GM18861 (cell line): ENCODE measurements at regions not wholly inside any gene's neighbourhood (a gene's known extent, or its start where the extent isn't known, plus 50 kb on each side); places are given as distances from the start of the nearest gene placed in this dataset.
"Not testable (repeated sequence)": the region's sequence is repeated elsewhere in the genome, so short reads cannot be mapped to it uniquely, and the experiment has no call there.

Experiments used
- ATAC-seq: cut with Tn5 transposase; IDR thresholded peaks from one replicate; pipeline ENCODE4 v1.9.1; 2021; ENCODE audit not compliant: unreplicated experiment

DNA sequence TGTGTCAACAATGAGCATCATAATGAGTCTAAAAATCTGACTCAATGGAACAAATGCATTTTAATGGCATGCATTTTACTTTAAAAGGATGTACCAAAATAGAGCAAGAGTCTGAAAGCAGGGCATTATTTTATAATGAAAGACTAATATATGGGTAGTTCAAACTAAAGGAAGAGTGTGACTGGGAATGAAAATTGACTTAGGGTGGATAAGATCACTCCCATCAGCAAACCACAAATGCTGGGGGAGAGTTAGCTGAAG is 114.7 kb downstream of the SOX4 start:
- no peak for ATAC-seq

DNA sequence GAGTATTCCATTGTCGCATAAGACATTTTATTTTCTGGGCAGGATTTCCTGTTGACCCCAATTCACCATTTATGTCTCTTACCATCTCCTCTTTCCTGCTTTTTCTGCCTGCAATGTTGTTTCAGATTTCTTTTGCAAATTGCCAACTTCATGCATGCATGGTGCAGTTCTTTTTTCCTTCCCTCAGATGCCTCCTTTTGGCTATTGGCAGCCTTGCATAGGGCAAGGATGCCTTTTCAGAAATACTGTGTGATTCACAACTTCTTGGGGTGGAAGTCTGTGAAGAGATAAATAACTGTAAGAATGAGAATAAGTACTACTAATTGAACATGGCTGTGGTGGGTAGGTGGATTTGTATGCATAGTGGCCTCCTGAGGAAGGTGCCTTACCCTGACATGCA is 116.7 kb downstream of the SOX4 start:
- ATAC-seq, result no peak

DNA sequence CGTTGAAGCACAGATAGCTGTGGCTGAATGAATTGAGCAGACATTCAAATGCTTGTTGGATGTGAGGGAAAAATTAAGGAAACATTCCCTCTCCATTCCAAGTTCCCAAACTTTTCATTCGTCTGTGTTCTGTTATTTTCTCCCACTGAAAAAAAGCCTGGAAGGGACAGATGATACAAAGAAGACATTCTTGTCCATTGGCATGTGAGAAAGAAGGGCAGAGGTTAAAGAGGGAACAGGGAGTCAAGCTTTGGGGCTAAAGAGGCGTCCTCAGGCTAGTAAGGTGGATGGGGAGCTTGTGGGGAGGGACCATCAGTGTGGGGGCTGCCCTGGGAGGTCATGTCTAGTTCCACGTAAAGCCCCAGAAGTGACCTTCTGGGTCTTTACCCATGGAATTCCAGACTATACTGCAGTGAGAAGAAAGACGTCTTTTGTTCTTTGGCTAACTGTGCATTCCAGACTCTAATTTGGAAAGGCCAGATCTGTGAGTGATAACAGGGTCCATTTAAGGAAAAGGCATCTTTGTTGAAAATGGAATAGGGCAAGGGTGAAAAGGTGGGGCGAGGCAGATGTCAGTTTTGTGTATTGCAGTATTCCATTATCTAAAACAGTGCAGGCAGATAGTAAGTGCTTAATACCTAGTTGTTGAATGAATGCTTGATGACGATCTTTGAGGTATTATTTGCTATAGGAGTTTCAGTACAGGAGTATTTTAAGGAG is 117.5 kb downstream of the SOX4 start:
- no peak for ATAC-seq

DNA sequence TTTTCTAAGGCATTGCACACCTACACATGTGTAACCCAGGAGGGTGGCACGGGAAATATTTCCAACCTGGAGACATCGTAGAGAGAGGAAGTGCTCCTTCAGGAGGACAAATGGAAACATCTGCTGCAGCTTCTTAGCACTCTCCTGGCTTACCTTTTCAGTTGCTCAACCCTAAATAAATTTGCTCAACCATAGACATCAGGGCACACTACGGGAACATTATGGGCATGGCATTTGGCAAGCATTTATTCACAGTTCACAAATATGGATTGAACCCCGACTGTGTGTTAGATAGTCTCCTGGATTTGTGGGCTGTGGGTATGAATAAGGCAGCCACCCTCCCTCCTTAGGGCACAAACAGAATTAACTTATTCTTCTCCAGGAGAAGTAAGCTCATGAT is 118.7 kb downstream of the SOX4 start:
- ATAC-seq, result no peak

DNA sequence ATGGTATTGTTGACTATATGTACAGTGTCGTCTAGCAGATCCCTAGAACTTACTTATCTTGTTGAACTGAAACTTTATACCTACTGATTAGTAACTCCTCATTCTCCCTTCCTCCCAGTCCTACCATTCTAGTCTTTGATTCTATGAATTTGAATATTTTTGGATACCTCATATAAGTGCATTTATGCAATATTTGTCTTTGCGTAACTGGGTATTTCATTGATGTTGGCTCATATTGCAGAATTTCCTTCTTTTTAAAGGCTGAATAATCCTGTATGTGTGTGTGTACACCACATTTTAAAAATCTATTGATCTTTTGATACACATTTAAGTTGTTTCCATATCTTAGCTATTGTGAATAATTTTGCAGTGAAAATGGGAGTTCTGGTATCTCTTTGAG is 119.9 kb downstream of the SOX4 start:
- no peak for ATAC-seq

DNA sequence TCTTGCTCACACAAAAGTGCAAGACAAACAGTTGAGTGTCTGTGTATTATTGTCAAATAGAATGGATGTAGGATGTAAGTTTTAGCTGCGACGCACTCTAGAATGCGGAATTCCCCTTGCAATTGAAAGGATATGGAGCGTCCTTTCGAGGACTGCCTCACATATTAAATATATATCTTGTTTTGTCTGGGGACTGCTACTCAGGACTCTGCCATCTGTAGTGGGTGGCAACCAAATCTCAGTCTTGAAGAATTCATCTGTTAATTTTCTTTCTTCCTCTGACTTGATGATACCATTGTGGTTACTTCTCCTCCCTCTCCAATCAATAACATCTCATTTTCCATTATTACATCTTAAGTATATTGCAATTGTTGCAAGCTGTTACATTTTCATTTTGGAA is 121.6 kb downstream of the SOX4 start:
- no peak for ATAC-seq

DNA sequence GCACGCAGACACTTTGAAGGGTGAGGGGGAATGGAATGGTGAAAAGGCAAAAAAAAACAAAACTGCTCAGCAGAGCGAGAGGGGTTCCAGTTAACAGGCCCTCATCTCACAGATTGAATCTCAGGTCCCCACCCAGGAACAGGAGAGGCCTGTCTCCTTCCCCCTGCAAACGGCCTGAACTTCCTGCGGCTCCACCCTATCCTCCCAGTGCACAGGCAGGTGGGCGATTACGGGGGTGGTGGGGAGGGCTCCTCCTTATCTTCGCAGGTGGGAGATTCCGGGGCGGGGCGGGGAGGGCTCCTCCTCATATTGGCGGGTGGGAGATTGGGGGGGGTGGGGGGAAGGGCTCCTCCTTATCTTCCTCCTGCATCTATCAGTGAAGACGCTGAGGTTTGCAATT is 129.0 kb downstream of the SOX4 start:
- no peak for ATAC-seq

DNA sequence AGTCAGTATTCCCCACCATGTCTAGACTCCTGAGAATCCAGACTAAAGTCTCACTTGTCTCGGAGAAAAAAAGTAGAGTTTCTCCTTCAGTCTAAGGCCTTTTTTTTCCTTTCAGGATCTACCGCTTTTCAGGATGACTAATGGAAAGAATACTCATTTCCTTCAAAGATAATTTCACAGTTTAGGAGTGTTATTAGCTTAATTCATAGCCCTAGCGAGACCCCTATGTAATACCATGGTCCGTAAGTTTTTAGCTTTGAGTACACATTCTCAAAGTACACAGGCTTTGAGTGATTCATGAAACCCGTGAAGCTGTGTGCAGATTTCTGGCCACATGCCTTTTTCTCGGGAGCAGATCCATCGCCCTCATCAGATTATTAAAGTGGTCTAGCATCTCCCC is 133.1 kb downstream of the SOX4 start:
- ATAC-seq, result no peak

DNA sequence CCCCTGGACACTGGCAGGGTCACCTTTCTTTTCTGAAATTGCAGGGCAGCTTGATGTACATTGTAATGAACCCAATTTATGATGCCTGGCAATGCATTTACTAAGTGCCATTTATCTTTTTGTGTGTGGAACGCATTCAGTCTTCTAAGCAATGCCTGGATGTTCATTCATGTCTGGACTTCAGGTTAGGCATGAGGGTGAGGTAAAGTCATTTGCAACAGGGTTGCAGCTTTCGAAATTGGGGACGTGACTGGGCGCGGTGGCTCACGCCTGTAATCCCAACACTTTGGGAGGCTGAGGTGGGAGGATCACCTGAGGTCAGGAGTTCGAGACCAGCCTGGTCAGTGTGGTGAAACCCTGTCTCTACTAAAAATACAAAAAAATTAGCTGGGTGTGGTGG is 134.6 kb downstream of the SOX4 start:
- ATAC-seq, result no peak

DNA sequence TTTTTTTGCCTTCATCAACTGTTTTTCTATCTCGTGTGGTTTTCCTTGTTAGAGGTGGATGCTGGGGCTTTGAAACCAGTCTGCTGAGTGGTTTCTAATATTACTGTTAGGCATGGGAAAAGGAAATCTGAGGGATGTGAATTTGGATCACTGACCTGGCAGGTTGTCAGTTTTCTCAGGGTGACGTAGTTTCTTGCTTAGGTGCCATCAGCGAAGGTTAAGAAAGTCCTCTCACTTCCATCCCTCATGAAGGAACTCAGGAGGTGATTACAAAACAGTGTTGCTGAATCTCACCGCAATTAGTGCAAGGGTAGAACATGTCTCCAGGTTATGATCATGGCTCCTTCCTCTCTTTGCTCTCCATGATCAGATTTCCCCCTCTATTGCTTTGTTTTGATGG is 135.9 kb downstream of the SOX4 start:
- no peak for ATAC-seq

DNA sequence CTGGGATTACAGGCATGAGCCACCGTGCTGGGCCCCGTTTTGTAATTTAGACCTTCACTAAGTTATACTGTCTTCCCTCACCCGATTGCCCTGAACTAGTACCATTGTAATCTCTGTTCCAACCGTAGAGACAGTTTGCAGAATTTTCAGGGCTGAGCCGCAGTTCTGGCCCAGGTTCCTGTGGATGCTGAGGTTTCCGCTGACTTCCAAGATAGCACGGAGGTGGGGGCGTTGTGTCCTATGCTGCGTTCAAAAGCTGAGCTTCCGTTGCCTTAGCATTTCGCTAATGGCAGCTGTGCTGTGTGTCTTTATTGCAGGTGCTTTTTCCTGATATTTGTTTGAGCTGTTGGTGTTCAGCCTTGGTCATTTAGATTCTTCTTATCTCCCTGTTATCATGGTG is 137.0 kb downstream of the SOX4 start:
- ATAC-seq, result no peak

DNA sequence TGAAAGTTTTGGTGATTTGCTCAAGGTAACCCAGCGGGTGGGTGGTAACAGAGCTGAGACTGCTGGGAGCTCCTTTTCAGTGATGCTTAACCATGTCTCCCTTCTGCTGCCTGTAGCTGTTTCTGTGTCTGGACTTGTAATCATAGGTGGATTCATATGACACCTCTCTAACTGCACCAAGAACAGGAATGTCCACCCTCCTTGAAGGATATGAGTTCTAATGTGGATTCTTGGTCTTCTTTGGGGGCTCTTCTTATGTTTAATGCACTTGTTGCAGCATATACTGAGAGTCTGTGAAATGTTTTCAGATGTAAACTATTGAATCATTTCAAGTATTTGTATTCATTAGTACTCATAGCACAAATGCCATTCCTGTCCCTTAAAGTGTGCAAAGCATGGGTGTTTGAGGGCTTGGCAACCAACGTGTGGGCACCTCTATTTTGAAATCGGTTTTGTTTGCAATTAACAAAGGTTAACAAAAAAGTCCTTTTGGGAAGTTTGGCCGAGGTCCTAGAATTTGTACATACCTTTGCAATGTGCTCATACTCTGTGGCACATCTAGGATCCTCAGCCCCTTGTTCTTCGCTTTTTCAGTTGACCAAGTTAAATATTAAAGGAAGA is 138.0 kb downstream of the SOX4 start:
- no peak for ATAC-seq

DNA sequence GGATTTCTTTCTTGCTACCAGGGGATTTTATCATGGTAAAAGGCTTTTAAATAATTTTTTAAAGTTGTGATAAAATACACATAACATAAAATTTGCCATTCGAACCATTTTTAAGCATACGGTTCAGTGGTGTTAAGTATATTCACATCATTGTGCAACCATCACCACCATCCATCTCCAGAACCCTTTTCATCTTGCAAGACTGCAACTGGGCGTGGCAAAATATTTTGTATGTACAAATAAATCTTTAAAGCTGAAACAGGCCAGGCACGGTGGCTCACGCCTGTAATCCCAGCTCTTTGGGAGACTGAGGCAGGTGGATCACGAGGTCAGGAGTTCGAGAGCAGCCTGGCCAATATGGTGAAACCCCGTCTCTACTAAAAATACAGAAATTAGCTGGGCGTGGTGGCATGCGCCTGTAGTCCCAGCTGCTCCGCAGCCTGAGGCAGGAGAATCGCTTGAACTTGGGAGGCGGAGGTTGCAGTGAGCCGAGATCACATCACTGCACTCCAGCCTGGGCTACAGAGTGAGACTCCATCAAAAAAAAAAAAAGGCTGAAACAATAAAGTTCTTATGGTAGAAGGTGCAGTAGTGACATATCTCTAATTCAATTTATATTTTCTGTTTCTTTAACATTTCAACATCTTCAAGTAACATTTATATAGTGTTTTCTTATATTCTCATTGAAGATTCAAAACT is 138.6 kb downstream of the SOX4 start:
- not testable (repeated sequence) for ATAC-seq

DNA sequence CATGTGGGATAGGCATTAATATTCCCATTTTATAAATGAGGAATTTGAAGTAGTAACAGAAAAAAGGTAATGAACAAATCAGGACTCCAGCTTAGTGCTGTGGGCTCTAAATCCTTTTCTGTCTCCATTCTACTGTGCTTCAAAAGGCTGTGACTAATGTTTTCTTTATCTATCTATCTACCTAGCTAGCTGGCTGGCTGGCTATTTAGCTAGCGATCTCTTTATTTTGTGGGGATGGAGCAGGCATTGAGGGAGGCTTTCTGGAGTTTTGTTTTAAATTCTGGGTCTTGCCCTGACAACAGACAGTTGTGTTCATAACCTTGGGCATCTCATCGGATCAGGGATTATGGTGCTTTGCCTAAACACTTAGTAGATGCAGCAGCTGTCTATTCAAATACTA is 139.2 kb downstream of the SOX4 start:
- no peak for ATAC-seq

DNA sequence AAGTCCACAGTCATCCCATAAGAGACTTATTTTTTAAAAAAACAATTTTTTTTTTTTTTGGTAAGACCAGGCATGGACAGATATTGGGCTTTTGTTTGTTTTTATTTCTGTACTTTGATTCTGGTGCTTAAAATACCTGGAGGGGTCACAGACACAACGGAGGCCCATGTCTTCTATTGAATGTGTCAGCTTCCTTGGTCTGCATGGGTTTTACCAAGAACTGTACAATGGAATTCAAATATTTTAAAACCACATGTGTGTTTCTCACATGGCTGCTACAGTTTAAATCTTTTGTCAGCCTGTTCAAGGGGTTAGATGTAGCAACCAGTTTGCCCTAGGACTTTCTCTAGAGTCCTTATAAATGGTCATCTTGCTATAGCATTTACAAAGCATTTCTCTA is 139.8 kb downstream of the SOX4 start:
- ATAC-seq, result no peak

DNA sequence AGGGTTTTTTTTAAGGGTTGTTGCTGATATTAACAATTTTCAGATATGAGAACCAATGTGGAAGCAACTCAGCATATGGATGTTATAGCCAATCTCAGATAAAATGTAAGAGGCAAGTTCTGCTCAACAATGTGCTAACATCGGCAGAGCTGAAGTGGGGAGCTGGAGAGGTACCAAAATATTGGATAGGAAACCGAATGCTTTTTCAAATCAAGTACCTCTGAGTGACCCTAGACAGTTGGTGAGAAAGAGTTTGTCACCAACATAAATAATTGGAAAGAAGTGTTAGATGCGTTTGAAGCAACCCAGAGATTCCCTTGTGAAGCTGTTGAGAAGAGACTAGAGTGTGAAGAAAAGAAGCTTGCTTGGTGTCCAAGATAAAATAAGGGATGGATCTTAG is 140.7 kb downstream of the SOX4 start:
- no peak for ATAC-seq

DNA sequence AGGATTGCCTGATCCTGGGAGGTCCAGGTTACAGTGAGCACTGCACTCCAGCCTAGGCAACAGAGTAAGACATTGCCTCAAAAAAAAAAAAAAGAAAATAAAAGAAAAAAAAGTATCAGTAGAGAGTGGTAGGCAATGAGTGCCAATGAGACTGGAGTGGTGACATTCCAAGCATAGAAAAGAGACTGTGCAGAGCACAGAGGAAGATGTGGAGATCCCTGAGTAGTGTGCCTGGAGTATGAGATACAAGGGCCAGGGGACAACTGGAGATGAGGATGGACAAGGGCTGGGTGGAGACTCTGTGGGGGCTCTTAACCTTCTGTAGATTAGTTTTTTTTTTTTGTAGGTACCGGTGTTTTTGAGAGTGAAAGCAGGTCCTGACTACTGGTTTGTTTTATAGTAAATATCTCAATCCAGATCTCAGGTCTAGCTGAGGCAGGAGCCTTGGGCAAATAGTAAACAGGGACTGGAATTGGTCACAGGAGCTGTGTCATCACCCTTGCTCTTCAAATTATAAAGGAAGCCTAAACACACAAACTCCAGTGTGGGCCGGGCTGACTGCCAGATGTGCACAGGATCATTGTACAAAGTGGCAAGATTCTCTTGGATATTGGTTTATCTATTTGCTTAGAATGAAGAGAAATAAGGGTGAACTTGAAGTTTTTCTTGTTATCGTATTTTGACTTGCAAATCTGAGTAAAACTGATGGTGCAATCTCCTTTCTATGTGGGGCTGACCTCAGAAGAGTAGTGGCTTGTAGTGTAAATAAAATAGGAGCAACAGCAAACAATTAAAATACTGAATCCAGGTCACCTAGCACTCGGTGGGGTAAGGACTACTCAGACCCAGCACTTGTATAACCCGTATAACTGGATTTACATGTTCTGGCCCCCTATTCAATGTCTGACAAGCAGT is 144.9 kb downstream of the SOX4 start:
- ATAC-seq, result no peak

DNA sequence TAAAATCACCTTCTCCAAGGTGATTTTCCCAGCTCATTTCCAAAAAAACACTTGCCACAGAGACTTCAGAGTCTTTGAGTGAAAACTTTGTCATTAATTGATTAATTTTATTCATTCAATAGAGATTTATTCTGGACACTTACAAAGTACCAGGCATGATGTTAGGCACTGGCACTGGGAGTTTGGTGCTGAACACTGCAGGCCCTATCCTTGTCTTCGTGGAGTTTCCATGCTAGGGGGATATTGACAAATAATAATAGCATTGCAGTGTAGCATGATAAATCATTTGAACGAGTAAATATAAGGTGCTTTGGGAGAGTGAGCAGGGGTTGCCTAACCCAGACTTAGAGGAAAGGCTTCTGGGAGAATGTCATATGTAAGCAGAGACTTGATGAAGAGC is 145.7 kb downstream of the SOX4 start:
- ATAC-seq, result no peak

DNA sequence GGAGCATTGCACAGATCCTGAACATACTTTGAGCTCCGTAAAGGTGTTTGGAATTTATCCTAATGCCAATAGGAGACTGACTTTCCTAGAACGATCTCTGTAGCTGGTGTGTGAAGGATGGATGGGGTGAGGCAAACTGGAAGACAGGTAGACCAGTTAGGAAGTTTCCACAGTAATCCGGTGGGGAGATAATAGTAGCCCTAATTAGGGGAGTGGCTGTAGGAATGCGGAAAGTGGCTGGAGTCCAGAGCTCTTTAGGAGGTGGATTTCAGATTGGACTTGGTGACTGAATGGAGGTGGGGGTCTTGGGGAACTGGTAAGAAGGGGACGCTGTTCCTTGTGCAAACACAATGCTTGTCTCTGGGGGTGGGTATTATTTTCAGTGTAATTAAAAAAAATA is 146.3 kb downstream of the SOX4 start:
- no peak for ATAC-seq

DNA sequence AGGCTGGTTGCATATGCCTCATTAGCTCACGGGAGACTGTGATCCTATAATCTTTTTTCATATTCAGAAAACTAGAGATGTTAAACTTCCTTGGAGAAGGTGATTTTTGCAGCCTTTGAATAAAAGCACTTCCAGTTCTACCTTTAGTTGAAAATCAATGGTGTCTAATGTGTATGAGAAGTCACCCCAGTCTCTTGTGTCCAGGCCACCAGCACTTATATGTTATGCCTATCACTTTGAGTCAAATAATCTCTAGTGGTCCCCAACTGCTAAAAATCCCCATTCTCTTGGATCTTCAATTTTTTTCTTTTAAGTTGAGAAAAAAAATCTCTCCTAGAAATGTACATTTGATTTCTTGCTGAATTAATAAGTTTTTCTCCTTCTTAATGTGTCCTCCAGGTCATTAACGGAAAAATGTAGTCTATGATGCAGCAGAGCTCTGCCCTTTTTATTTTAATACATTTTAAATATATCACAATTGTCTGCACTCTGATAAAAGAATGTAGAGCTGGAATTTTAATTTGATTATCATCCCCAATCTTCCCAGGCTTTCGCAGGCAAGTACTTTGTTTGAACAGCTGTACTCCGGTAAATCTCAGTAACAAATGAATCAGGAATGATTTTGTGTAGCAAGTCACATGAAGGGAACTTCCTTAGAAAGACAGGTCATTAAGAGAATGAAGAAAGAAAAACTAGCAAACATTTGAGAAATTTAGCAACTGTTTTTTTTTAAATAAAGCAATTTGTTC is 147.0 kb downstream of the SOX4 start:
- no peak for ATAC-seq
